NCI-H1436 treated with DMSO at 0.1 percent for 48 hours (cell line): ENCODE measurements at regions not wholly inside any gene's neighbourhood (a gene's known extent, or its start where the extent isn't known, plus 50 kb on each side); places are given as distances from the start of the nearest gene placed in this dataset.
"Not testable (repeated sequence)": the region's sequence is repeated elsewhere in the genome, so short reads cannot be mapped to it uniquely, and the experiment has no call there.

ENCODE experiments used
- DNase-seq: peaks from one replicate; lab custom pipeline; 2025; lab: John Stamatoyannopoulos, UW

DNA sequence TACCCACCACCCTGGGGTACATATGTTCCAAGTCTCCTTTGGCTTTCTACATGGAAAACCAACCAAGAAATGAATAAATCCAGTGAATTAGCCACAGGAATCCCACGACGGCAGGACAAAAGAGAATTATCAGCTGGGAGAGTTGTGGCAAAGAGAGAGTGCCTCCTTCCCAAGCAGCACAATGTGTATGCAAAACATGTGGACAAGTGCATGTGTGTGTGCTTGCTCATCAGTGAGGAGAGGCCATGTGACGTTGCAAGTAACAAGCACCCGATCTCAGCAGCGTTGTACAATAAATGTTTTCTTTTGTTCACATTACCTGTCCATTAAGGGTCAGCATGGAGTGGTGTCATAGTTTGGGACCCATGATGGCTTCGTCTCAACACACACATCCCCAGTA, 50.0 kb upstream of the EMX2 start:
- DNase-seq, result no peak

DNA sequence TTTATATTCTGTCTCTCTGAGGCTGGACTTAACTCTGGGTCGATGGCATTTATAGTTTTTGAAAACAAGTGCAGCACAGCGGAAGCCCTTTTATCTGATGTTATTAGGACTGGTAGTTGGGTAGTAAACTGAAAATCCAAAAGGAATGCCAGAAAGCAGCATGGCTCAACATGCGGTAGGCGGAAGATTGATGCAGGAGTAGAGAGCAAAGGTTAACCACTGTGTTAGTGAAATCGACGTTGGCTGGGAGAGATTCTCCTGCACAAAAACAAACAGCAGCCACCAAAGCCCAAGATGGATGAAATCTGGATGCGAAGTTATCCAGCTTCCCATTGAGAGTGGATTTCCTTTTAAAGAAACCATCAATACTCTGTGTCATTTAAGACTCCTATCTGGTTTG, 54.5 kb upstream of the EMX2 start:
- no peak for DNase-seq

DNA sequence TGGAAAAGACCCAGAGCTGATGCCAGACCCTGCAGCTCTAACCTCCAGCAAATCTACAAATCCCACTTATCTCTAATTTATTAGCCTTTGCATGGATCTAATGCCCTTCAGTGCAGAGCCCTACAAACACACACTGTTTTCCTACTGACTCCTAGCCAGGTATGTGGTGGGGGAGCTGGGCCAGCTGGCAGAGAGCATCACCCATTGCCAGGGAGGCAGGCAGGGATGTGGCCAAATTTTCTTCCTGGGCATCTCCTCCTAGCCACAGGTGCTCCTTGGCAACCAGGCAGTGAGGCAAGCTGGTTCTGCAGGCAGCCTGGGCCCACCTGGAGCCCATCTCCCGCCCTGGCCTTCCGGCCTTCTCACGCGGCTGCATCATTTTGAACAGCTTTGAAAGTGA, 55.9 kb upstream of the EMX2 start:
- DNase-seq, result no peak

DNA sequence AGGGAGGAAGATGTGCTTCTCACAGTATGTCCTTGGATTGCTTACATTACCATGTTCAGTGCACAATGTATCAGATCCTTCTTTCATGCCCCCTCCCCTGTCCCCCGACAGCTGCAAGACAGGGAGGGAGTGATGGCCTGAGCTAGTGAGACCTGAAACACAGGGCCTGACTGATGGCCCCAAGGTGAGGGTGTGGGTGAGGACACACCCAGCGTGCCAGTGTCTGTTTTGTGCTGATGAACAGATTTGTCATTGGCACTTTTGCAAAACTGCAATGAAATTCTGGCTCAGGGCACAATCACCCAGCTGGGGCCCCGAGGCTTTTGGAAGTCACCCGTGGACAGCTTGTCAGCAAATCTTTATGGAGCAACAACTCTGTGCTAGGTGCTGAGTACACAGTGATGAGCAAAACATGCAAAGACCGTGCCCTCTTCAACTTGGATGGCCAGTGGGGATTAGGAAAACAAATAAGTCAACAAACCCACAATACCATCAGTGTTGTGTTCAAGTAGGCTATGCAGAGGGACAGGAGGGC, 59.4 kb upstream of the EMX2 start:
- no peak for DNase-seq

DNA sequence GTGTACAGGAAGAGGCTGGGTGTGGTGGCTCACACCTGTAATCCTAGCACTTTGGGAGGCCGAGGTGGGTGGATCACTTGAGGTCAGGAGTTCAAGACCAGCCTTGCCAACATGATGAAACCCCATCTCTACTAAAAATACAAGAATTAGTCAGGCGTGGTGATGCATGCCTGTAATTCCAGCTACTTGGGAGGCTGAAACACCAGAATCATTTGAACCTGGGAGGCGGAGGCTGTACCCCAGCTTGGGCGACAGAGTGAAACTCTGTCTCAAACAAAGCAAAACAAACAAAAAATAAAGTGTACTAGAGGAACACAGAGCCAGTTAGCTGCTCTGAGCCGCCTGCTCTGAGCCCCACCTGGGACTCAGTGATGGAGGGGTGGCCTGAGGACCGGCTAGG, 61.5 kb upstream of the EMX2 start:
- DNase-seq, result not testable (repeated sequence)

DNA sequence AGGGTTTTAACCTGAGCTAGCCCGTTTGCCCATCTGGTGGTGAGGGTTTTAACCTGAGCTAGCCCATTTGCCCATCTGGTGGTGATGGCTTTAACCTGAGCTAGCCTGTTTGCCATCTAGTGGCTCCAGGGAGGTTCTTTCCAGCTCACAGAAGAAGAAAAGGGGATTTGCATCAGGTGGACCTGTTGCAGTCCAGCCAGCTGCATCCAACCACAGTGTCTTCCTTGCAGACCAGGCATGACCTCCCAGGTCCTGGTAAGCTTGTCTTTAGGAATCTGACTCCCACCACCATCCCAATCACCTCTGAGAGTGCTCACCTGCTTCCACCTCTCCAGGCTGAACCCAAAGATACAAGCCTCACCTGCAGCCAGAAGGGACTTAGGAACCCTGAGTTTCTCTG, 62.4 kb upstream of the EMX2 start:
- no peak for DNase-seq

DNA sequence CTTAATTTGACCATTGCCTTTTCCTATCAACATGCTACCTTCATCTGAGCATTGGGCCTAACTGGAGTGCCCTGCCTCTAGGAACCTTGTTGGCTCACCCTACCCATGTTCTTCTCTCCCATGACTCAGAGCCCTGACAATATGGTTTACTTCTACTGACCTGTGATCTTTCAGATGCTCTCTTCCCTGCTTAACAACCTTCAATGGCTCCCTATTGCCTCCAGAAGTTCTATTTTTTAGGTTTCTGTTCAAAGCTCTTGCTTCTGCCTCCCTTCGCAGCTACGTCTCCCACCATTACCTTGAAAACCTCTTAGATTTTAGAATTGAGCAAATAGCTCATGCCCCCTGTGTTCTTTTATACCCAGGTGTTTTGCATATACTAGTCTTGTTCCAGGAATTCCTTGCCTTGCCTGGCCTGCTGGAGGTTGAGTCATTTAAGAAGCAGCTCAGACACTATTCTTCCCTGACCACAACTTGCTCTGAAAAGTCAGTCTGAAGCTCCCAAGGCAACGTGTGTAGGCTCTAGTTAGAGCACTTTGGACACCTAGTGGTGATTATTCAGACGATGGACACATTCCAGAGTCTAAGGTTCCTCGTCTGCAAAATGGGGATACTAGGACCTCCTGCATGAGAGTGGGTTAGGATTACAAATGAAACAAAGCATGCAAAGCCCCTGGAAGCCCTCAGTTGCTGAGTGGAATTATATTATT, 64.4 kb upstream of the EMX2 start:
- DNase-seq, result no peak

DNA sequence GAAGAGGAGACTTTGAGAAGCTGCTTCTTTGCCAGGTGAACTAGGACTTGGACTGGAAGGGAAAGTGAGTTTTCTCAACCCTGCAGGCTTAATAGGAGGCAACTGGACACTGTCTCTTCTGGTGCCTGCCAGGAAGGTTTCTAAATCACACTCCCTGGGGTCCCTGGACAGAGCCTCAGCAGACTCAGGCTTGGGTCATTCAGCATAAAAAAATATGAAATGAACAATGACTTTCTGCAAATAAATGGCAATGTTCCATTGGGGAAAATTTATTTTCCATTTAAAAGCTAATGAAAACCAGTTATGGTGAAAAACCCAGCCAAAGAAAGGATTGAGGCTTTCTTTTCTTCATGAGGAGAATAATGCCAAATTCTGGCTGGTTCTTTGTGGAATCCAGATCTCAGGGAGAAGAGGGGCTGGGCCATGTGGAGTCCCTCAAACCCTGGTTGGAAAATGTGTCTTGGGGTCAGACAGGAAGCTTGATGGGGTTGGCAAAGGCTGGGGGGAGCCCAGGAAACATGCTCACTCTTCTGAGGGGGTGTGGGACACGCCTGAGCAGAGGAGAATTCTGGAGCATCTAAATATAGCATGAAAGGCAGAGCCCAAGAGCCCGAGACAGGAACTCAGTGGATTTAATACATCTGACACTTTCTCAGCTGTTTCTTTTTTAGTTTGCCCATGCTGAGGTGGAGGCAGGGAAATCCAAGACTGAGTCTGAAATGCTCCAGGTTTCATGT, 65.2 kb upstream of the EMX2 start:
- no peak for DNase-seq

DNA sequence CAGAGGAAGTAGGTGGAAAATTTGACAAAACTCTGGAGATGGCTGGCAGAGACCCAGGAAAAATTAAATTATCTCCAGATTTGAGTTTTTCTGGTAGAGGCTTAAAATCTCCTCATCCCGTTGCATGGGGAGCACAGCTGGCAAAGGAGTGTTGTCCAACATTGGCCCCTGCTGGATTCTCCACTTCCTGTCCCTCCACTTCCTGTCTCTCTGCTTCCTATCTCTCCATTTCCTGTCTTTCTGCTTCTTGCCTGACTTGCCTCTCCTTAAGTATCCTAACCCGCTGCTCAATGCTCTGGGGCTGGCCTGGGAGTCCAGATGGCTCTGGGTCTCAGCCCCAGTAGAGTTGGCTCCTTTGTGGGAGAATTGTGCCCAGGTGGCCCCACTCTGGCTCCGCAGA, 65.8 kb upstream of the EMX2 start:
- DNase-seq, result no peak

DNA sequence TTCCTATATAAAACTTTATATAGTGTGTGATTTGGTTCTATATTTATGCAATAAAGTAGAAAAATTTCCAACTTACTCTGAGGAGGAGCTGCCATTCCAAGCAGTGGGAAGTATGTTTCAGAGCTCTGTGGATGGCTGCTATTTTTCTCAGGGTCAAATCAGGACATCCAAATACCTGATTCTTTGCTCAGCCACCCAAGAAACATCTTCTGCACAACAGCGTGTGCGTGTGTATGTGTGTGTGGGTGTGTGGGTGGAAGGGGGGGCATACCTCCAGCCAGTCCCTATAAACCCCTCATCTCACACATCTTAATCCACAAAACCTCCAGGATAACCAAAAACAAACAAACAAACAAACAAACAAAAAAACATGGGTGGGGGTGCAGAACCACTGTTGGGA, 66.3 kb upstream of the EMX2 start:
- DNase-seq, result no peak

DNA sequence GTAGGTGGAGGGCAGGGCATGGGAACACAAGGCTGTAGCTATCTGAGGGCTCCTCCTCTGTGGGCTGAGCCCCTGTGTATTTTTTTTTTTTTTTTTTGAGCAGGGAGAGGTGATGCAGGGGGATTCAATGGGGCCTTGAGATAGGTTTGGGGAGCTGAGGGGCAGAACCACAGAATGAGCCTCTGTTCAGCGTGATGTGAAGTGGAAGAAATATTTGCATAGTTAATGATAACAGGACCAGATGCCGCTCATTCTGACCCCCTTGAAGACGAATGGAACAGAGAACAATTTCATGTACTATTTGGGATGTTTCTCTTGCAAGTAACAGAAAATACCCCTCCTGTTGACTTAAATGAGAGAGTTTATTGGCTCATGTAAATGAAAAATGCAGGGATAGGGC, 69.7 kb upstream of the EMX2 start:
- DNase-seq, result no peak

DNA sequence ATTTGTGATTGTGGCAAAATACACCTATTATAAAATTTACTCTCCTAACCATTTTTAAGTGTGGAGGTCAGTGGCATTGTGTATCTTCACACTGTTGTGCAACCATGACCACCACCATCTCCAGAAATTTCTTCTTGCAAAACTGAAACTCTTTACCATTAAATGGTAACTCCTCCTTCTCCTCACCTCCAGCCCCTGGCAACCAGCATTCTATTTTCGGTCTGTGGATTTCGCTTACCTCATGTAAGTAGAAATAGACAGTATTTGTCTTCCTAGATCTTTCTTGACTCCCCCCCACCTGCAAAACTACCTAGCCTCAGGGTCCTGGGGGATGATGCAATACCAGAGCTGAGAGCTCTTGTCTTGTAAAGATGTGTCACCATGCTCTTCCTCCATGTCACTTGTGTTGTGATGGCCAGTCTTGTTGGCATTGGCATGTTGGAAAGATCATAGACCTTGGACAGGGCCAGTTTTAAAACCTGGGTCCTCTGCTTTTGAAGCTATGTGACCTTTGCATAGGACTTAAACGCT, 71.1 kb upstream of the EMX2 start:
- no peak for DNase-seq

DNA sequence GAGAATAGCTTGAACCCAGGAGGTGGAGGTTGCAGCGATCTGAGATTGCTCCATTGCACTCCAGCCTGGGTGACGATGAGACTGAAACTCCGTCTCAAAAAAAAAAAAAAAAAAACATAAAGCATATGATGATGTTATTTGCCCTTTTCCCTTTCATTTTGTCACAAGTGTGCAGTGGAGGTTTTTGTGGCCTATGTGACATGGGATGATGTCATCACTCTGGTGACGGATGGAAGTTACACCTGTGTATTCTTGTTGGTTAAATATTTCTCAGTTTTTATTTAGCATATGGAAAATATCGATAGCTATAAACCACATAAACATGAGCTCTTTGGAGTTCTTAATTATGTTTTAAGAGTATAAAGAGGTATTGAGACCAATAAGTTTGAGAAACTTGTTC, 71.8 kb upstream of the EMX2 start:
- DNase-seq, result no peak

DNA sequence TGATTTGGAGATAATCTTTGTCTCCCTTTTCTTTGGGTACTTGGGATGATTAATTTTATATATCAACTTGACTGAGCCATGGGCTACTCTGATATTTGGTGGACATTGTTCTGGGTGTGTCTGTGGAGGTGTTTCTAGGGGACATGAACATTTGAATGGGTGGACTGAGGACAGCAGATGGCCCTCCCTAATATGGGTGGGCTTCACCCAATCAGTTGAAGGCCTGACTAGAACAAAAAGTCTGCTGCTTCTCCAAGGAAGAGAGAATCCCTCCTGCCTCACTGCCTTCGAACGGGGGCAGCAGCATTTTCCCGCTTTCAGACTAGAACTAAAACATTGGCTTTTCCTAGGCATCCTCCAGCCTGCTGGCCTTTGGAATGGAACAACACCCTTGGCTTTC, 73.9 kb upstream of the EMX2 start:
- no peak for DNase-seq

DNA sequence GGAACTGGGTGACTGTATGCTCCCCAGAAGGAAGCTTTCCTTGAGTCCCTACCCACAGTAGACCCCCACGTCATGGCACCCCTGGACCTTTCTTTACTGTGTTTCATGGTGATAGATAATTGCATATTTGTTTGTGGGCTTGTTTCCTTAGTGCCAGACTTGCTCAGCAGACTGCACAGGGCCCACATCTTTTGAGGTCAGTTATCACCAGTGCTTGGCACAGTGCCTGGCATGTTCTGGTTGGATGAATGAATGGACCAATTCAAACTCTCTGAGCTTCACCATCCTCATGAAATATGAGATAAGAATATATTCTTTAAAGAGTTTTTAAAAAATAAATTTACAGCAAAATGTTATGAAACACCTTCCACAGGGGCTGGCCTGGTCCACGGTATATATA, 78.4 kb upstream of the EMX2 start:
- no peak for DNase-seq

DNA sequence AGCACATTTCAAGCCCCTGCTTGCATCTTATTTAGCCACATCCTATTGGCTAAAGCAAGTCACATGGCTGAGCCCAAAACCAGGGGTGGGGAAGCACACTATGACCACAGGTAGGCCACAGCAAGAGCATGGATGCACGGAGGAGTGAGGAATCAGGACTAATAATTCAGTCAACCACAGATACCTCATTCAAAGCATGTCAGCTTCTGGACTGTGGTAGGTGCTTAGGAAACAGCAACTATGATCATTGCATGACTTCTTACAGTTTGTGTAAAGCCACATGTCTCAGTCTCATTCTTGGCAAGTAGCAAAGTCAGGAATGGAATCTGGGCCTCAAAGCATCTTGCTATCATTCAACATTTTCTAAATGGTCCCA, 79.0 kb upstream of the EMX2 start:
- no peak for DNase-seq

DNA sequence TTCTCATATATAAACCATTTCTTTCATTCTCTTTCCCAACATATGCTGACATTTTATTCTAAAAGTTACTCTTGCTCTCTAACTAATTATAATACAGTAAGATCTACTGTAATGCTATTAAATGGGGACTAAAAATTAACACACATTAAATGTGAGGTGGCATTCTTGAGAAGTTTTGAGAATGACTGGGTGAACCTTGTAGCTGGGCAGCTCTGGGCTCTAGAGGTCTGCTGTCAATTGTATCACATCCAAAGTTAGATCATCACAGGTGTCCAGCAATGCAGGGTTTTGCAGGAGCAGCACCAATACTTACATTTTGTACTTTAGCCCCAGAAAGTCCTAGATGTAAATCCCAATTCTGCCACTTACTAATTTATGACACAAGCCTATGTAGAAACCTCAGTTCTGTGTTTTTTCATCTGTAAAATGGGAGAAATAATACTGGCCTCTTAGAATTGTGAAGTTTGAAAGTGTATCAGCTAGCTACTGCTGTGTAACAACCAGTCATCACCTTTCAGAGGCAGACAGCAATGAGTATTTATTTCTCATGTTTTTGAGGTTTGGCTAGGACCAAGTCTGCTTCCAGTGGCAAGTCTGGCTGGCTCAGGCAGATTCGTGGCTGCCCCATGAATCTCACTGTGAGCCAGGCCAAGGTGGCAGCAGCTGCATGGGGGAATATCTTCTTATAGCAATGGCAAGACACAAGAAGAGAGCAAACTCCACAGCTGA, 79.6 kb upstream of the EMX2 start:
- DNase-seq, result no peak

DNA sequence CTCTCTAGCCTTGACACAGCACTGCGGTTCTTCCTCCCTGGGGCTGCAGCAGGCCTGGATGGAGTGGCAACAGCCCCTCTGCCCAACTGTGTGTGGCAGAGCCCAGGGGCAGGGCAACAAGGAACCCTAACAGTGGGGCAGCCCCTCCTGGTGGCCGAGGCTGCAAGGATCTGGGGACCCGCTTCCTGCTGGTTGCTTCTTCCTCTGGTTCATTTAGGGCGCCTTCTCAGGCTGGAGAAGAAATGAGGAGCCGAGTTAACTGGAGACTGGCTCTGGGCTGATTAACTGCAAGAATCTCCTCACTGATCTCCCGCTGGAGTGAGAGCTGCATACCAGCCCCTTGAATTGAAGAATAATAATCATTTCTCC, 80.1 kb upstream of the EMX2 start:
- DNase-seq, result no peak

DNA sequence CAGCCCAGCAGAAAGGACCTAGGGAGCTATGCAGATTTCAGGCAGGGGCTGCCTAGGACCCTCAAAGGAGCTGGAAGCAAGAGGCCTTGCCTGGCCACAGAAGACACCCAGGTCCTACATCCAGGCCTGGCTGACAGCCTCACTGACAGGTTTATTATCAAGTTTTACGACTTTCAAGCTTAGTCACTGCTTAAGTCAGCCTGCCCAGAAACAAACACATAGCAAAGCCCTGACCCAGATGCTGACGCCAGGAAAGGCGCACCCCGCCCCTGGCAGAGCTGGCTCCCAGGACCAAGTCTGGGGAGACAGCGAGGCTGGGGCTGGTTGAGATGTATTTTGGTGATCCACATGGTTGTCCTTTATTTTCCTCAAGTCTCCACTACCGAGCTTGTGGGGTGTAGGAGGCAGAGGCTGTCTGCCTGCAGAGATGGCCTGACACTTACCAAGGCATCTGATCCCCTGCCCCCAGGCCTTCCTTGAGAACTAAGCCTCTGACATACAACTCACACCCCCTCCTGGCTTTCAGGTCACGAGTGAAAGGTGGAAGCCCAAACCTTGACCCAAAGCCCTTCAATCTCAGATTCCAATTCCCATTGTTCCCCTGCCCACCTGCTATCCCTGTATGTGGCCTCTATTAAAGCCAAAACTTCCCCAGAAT, 80.7 kb upstream of the EMX2 start:
- no peak for DNase-seq

DNA sequence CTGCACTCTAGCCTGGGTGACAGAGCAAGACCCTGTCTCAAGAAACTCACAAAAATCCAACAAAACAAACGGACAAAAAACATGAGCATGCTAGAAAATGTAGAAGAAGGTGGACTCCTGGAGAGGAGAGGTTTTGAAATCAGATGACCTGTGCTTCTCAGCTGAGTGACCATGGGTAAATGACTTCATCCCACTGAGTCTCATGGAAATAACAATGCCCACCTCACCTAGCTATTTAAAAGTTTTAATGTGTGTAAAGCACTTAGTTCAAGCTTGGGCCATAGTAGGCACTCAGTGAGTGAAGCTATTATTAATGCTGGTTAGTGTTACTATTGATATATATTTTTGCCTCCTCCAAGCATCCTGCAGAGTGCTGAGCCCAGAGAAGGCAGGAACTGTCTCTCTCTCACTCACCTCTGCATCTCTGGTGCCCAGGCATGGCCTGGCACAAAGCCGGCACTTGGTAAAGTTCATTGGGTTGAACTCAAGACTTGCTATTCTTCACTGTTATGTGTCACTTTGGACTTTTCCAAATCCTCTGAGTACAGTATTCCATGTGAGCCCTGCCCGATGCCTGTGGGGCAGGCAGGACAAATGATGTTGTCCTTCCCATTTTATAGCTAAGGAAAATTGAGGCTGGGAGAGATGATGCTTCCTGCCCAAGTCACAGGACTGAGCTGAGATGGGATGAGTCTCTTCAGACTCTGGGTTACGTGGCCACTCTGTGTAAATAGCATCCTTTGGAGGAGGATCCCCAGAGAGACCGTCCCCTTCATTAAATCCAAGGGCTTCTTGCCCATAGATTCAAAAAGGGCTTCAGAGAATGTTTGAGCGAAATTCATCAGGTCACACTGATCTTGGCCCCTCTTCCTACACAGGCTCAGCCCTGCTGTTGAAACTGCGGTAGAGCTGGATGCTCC, 81.4 kb upstream of the EMX2 start:
- DNase-seq, result no peak

DNA sequence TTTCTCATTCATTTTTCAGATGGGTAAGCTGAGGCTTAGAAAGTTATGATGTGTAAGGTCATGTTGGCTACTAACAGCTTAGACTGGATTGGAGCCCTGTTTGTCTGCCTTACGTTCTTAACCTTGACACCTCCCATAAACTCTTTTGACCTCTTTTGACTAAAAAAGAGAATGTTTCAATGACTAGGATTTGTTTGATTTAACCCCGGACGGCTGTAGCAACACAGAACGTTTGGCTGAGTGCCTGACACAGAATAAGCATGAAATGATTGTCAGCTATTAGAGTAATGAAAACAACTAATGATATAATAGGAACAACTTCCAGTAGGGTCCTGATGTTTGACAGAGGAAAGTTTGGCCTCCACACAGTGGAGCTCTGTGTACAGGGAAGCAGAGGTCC, 83.3 kb upstream of the PDZD8 start:
- no peak for DNase-seq
